ENCODE measurements at regions not wholly inside any gene's neighbourhood (a gene's known extent, or its start where the extent isn't known, plus 50 kb on each side); places are given as distances from the start of the nearest gene placed in this dataset.

DNA sequence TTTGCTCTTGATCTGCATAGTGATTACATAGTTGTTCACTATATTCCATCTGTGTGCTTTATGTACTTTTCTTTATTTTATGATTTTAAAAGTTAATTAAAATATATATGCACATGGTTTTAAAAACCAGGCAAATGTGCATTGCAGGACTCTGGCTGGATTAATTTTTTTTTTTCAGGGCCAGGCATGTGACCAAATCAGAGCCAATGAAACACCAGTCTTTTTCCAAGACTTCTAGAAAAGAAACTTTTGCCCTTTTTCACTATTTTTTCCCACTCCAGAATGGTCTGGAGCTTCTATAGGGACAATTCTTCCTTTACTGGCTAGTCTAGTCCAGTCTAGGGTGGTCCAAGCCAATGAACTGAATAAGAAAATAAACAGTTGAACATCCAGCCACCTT, 198.1 kb upstream of the FBXO11 start:
- no peaks in the 10 kb centered on the region for H3K27me3 Mint-ChIP-seq
- H3K4me3 Mint-ChIP-seq (ENCODE audit: low read depth) = no peak overlapping the region
- H3K9me3 Mint-ChIP-seq (ENCODE audit: low read depth) = peaks cover 13% of the 10 kb centered on the region
- peaks cover 13% of the 10 kb centered on the region for H3K4me1 Mint-ChIP-seq (ENCODE audit: low read depth)
- no peaks in the 10 kb centered on the region for H3K36me3 Mint-ChIP-seq (ENCODE audit: insufficient read depth)
- H3K27ac Mint-ChIP-seq = no peak overlapping the region
- TF ChIP-seq, protein P1, sequence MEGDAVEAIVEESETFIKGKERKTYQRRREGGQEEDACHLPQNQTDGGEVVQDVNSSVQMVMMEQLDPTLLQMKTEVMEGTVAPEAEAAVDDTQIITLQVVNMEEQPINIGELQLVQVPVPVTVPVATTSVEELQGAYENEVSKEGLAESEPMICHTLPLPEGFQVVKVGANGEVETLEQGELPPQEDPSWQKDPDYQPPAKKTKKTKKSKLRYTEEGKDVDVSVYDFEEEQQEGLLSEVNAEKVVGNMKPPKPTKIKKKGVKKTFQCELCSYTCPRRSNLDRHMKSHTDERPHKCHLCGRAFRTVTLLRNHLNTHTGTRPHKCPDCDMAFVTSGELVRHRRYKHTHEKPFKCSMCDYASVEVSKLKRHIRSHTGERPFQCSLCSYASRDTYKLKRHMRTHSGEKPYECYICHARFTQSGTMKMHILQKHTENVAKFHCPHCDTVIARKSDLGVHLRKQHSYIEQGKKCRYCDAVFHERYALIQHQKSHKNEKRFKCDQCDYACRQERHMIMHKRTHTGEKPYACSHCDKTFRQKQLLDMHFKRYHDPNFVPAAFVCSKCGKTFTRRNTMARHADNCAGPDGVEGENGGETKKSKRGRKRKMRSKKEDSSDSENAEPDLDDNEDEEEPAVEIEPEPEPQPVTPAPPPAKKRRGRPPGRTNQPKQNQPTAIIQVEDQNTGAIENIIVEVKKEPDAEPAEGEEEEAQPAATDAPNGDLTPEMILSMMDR (IDR thresholded peaks at IDR 0.05; ENCODE audit: unreplicated experiment) = no peak
- no peak for DNase-seq (ENCODE audit: low spot score, unreplicated experiment)

DNA sequence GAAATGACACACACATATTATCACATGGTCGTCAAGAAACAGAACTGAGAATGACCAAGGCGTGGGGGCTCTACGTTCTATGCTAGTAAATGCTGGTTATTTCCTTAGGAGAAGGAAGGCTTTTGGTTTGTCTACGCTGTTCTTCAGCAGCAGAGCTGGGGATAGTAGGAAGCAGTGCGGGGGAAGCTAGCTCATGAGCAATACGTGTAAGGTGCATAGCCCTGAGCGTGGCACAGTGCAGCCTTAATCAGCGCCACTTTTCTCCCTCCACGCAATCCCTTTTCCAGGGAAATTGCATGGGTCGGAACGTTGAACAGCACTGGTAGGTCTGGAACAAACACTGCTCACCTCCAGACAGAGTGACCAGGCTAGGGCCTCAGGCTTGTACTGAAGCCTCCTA, 199.6 kb upstream of the FBXO11 start:
- DNase-seq (ENCODE audit: low spot score, unreplicated experiment) = no peak
- Mint-ChIP-seq H3K4me1 (ENCODE audit: low read depth) (peaks cover 20% of the 10 kb centered on the region), H3K36me3 (ENCODE audit: insufficient read depth) (no peaks in the 10 kb centered on the region), H3K4me3 (ENCODE audit: low read depth) (no peak overlapping the region), H3K27me3 (no peaks in the 10 kb centered on the region), H3K27ac (peak overlapping the region; percentile 80), H3K9me3 (ENCODE audit: low read depth) (peaks cover 3% of the 10 kb centered on the region)
- TF ChIP-seq, protein P1 (IDR thresholded peaks at IDR 0.05; ENCODE audit: unreplicated experiment) = no peak

DNA sequence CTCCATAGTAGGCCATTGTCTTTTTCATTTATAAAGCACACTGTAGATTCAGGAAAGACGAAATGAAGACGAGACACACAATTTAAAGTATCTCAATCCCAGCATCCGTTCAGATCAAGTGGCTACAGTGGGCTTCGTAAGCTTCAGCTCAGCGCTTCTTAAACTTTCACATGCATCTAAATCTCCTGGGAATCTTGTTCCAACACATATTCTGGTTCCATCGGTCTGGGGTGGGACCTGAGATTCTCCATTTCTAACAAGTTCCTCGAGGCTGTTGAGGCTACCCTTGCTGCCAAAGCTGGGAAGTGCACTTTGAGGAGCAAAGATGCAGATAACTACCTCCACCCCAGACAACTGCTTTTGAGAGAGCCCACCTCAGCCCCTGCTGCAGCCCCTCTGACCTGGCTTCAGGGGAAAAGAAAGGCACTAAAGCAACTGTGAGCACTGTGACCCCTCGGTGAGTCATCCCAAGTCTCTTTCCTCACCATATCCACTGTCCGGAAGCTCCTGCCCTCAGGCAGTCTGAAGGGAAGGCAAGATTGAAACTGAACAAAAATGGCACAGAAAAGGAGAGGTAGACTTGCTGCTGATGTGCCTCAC, 201.1 kb upstream of the FBXO11 start:
- Mint-ChIP-seq H3K27ac (no peak overlapping the region), H3K4me1 (ENCODE audit: low read depth) (peaks cover 27% of the 10 kb centered on the region), H3K27me3 (no peaks in the 10 kb centered on the region), H3K9me3 (ENCODE audit: low read depth) (no peaks in the 10 kb centered on the region), H3K36me3 (ENCODE audit: insufficient read depth) (no peaks in the 10 kb centered on the region), H3K4me3 (ENCODE audit: low read depth) (no peak overlapping the region)
- TF ChIP-seq, protein P1 (IDR thresholded peaks at IDR 0.05; ENCODE audit: unreplicated experiment) = no peak
- no peak for DNase-seq (ENCODE audit: low spot score, unreplicated experiment)

DNA sequence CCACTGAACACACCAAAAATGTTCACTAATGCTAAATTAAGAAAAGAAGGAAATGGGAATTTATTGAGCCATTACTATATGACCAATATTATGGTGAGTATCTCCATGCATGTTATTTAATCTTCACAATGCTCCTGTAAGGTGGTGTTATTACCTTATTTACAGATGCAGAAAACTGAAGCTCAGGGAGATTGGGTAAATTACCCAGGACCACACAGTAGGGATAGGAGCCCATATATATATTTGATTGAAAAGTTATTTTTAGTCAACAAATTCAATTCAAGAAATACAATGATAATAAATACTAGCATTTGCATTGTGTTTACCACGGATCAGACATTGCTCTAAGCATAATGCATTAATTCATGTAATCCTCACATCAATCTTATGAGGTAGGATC, 202.2 kb upstream of the FBXO11 start:
- Mint-ChIP-seq H3K27me3 (no peaks in the 10 kb centered on the region), H3K9me3 (ENCODE audit: low read depth) (no peaks in the 10 kb centered on the region), H3K27ac (no peak overlapping the region), H3K4me3 (ENCODE audit: low read depth) (no peak overlapping the region), H3K4me1 (ENCODE audit: low read depth) (peaks cover 30% of the 10 kb centered on the region), H3K36me3 (ENCODE audit: insufficient read depth) (no peaks in the 10 kb centered on the region)
- TF ChIP-seq, protein P1 (IDR thresholded peaks at IDR 0.05; ENCODE audit: unreplicated experiment) = no peak
- no peak for DNase-seq (ENCODE audit: low spot score, unreplicated experiment)

DNA sequence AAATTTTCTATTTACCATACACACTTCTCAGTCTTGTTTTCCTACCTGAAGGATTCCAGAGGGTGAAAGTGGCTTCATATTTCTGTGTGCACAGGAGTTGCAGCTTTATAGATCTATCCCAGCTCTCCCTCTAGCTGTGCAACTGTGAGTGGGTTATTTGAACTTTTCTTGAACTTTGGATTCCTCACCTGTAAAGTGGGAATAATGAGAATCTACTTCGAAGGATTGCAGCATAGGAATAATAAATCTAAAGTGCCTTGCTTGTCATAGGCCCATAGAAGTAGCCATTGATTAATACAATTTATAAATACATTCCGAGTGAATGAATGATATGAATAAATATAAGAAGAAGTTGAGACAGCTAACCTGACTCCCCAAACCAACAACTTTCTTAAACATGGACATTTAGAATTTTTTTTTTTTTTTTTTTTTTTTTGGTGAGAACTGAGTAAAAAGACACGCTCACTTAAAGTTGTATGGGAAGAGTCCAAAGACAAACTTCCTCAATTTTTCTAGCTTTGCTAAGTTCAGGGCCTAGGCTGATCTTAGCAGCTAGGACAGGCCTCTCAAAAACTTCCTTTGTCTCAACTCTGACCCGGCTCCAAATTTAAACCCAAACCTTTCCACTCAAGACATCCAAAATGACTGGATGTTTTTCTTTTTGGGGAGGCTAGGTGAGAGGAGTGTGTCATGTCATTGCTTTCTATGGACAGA, 203.3 kb upstream of the FBXO11 start:
- TF ChIP-seq, protein P1 (IDR thresholded peaks at IDR 0.05; ENCODE audit: unreplicated experiment) = no peak
- Mint-ChIP-seq H3K4me1 (ENCODE audit: low read depth) (peaks cover 35% of the 10 kb centered on the region), H3K9me3 (ENCODE audit: low read depth) (no peaks in the 10 kb centered on the region), H3K36me3 (ENCODE audit: insufficient read depth) (no peaks in the 10 kb centered on the region), H3K27me3 (no peaks in the 10 kb centered on the region), H3K4me3 (ENCODE audit: low read depth) (no peak overlapping the region), H3K27ac (peak overlapping the region; percentile 62)
- DNase-seq (ENCODE audit: low spot score, unreplicated experiment) = no peak
